Upper lobe of right lung (tissue), 1 donor: ENCODE measurements at regions not wholly inside any gene's neighbourhood (a gene's known extent, or its start where the extent isn't known, plus 50 kb on each side); places are given as distances from the start of the nearest gene placed in this dataset.

ENCODE experiments used
- ATAC-seq: fragments of 200-7000 bp; cut with Tn5 transposase; one replicate; pipeline ENCODE4 v1.9.1; 2020; ENCODE audit warnings: mild to moderate bottlenecking, moderate library complexity
- DNase-seq: peaks from one replicate; pipeline ENCODE4 v3.0.0-alpha.2; 2020
- H3K27ac ChIP-seq: fragments of 200-600 bp; one replicate; pipeline ENCODE4 v1.8.0; 2022
- H3K27me3 ChIP-seq: fragments of 200-600 bp; one replicate; pipeline ENCODE4 v1.8.0; 2022; ENCODE audit warnings: mild to moderate bottlenecking
- H3K36me3 ChIP-seq: fragments of 200-600 bp; one replicate; pipeline ENCODE4 v1.8.0; 2022
- H3K4me1 ChIP-seq: fragments of 200-600 bp; one replicate; pipeline ENCODE4 v1.8.0; 2022
- H3K4me3 ChIP-seq: fragments of 200-600 bp; one replicate; pipeline ENCODE4 v1.8.0; 2022; ENCODE audit warnings: mild to moderate bottlenecking
- H3K9me3 ChIP-seq: fragments of 200-600 bp; one replicate; pipeline ENCODE4 v1.8.0; 2022
- intact Hi-C: fragments of 100-400 bp; cut with DNase I; formaldehyde crosslinking; loops from one replicate; pipeline ENCODE4 v1.11.0; 2022
- TF ChIP-seq, protein P1 (sequence below): fragments of 200-600 bp; IDR thresholded peaks from one replicate; pipeline ENCODE4 v1.8.0; 2022; ENCODE audit warnings: antibody characterized with exemption
- donor health status: DM: no; HTN: yes; CAD: no; lungs with severe emphysema.

GRCh38 chr1:67629370-67630075 is 55.5 kb upstream of the GADD45A start:
- Histone ChIP-seq H3K27me3 (no peaks in the 10 kb centered on the region), H3K9me3 (no peaks in the 10 kb centered on the region), H3K4me3 (no peak overlapping the region), H3K27ac (no peak overlapping the region), H3K4me1 (no peaks in the 10 kb centered on the region), H3K36me3 (no peaks in the 10 kb centered on the region)
- intact Hi-C loops: no loop called here
- ATAC-seq (no peak), DNase-seq (no peak)
- TF ChIP-seq, protein P1, sequence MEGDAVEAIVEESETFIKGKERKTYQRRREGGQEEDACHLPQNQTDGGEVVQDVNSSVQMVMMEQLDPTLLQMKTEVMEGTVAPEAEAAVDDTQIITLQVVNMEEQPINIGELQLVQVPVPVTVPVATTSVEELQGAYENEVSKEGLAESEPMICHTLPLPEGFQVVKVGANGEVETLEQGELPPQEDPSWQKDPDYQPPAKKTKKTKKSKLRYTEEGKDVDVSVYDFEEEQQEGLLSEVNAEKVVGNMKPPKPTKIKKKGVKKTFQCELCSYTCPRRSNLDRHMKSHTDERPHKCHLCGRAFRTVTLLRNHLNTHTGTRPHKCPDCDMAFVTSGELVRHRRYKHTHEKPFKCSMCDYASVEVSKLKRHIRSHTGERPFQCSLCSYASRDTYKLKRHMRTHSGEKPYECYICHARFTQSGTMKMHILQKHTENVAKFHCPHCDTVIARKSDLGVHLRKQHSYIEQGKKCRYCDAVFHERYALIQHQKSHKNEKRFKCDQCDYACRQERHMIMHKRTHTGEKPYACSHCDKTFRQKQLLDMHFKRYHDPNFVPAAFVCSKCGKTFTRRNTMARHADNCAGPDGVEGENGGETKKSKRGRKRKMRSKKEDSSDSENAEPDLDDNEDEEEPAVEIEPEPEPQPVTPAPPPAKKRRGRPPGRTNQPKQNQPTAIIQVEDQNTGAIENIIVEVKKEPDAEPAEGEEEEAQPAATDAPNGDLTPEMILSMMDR: no peak

GRCh38 chr1:67630438-67631045 is 54.5 kb upstream of the GADD45A start:
- Histone ChIP-seq H3K9me3 (no peaks in the 10 kb centered on the region), H3K27ac (no peak overlapping the region), H3K36me3 (no peaks in the 10 kb centered on the region), H3K4me1 (no peaks in the 10 kb centered on the region), H3K27me3 (no peaks in the 10 kb centered on the region), H3K4me3 (no peak overlapping the region)
- DNase-seq: no peak
- no peak for ATAC-seq
- TF ChIP-seq, protein P1: no peak
- intact Hi-C loops: no loop called here

GRCh38 chr1:67632356-67632755 is 52.6 kb upstream of the GADD45A start:
- H3K9me3 ChIP-seq: no peaks in the 10 kb centered on the region
- TF ChIP-seq, protein P1: no peak
- intact Hi-C loops: no loop called here
- no peak overlapping the region for H3K27ac ChIP-seq
- no peaks in the 10 kb centered on the region for H3K4me1 ChIP-seq
- no peaks in the 10 kb centered on the region for H3K36me3 ChIP-seq
- no peaks in the 10 kb centered on the region for H3K27me3 ChIP-seq
- H3K4me3 ChIP-seq: no peak overlapping the region
- DNase-seq (no peak), ATAC-seq (no peak)

DNA sequence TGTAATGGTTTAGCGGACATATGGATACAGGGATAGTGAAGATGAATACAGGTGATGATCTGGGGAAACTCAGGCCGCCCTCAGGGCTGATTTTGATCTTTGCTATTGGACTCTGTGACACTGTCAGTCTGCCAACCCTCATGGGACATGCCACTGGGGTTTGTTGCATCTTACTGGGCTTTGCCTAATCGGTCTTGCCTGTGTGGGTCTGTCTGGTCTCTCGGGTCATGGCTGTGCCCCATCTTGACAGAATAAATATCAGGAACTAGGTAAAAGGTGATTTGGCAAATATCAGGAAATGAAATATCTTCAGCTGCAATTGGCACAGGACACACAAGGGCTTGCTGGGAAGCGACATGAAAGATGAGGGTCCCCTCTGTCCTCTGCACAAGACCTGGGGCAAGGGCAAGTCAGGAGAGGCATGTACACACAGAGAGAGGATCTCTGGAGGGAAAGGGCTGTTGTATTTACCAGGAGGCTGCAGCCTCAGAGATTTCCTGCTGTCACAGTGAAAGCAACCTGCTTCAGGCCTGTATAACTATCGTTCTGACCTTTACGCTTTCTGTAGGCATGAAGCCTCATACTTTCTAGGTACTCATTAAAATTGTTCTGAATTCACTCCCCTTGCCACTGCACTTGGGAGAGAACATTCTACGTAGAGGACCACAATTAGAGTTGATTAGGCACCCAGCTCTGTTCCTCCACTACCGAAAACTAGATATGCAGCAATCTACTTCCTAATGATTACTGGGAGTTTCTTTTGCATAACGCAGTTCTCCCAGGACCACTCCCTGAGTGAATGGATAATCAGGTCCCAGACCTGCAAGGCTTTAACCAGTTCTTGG is 52.0 kb upstream of the GADD45A start:
- TF ChIP-seq, protein P1: no peak
- H3K4me3 ChIP-seq: no peak overlapping the region
- H3K4me1 ChIP-seq: no peaks in the 10 kb centered on the region
- intact Hi-C loops: no loop called here
- no peaks in the 10 kb centered on the region for H3K36me3 ChIP-seq
- no peaks in the 10 kb centered on the region for H3K27me3 ChIP-seq
- H3K27ac ChIP-seq: no peak overlapping the region
- DNase-seq: no peak
- ATAC-seq: no peak
- H3K9me3 ChIP-seq: no peaks in the 10 kb centered on the region

DNA sequence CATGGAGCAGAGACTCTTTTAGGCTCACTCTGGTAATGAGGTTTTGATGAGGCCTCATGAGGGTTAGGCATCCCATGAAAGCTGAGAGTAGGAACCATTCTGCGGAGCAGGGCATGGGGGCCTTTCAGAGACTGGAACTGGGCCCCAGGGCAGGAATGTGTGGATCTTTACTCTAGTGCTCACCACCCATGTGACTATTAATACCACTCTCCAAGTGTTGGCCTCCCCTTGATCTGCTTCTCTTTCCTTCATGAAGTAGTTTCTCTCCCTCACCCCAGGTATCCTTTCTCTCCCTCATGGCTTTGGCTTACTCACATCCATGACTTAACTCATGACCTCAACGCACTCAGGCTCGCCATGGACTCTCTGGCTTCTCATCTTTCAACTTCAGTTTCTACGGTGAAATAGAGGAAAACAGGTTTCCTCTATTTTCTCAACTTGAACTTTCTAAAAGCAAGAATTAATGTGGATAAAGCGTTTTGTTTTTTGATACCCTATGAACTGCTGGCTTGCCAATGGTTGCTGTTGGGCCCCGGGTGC is 50.5 kb upstream of the GADD45A start:
- Histone ChIP-seq H3K9me3 (no peaks in the 10 kb centered on the region), H3K4me3 (no peak overlapping the region), H3K4me1 (no peaks in the 10 kb centered on the region), H3K27ac (no peak overlapping the region), H3K27me3 (no peaks in the 10 kb centered on the region), H3K36me3 (no peaks in the 10 kb centered on the region)
- TF ChIP-seq, protein P1: no peak
- intact Hi-C loops: no loop called here
- no peak for ATAC-seq
- DNase-seq: no peak
